Ascending aorta (tissue), 2 donors: ENCODE measurements at regions not wholly inside any gene's neighbourhood (a gene's known extent, or its start where the extent isn't known, plus 50 kb on each side); places are given as distances from the start of the nearest gene placed in this dataset.

Experiments
- DNase-seq, 2 donors: peaks; one replicate each; pipeline ENCODE4 v3.0.0-alpha.2; 2019; ENCODE audit warnings: low spot score in 2 of 2
- H3K27ac ChIP-seq, 2 donors: fragments of 200-600 bp; sonication (generic); one replicate each; pipeline ENCODE4 v1.5.1; 2016 to 2017; ENCODE audit warnings: mild to moderate bottlenecking in 1 of 2
- H3K27me3 ChIP-seq: fragments of 200-600 bp; sonication (generic); one replicate; pipeline ENCODE4 v1.5.1; 2017
- H3K36me3 ChIP-seq, 2 donors: fragments of 200-600 bp; sonication (generic); one replicate each; pipeline ENCODE4 v1.5.1; 2016
- H3K4me1 ChIP-seq, 2 donors: fragments of 200-600 bp; sonication (generic); one replicate each; pipeline ENCODE4 v1.5.1; 2016 to 2017; ENCODE audit warnings: mild to moderate bottlenecking in 1 of 2
- H3K4me3 ChIP-seq, 2 donors: fragments of 200-600 bp; sonication (generic); one replicate each; pipeline ENCODE4 v1.5.1; 2016 to 2017; ENCODE audit warnings: mild to moderate bottlenecking in 1 of 2
- H3K9me3 ChIP-seq, 2 donors: fragments of 200-600 bp; sonication (generic); one replicate each; pipeline ENCODE4 v1.5.1; 2016
- intact Hi-C: fragments of 100-400 bp; cut with DNase I; formaldehyde crosslinking; loops from one replicate; pipeline ENCODE4 v1.15.1; 2023
- TF ChIP-seq, protein P1 (sequence below), 3 experiments: fragments of 200-600 bp in 2 of 3; fragments of 450-650 bp in 1 of 3; sonication (generic) in 2 of 3; IDR thresholded peaks; one replicate each; pipeline ENCODE4 v1.5.1; 2016 to 2019; ENCODE audit warnings: antibody characterized with exemption in 3 of 3, mild to moderate bottlenecking in 1 of 3, moderate library complexity in 1 of 3

- Histone ChIP-seq H3K9me3 (no peaks in the 10 kb centered on the region), H3K27ac (no peak overlapping the region), H3K4me3 (no peak overlapping the region), H3K4me1 (no peaks in the 10 kb centered on the region), H3K36me3 (no peaks in the 10 kb centered on the region), H3K27me3 (no peaks in the 10 kb centered on the region)
- no peak for DNase-seq
- intact Hi-C loops = no loop called here
- TF ChIP-seq, protein P1, sequence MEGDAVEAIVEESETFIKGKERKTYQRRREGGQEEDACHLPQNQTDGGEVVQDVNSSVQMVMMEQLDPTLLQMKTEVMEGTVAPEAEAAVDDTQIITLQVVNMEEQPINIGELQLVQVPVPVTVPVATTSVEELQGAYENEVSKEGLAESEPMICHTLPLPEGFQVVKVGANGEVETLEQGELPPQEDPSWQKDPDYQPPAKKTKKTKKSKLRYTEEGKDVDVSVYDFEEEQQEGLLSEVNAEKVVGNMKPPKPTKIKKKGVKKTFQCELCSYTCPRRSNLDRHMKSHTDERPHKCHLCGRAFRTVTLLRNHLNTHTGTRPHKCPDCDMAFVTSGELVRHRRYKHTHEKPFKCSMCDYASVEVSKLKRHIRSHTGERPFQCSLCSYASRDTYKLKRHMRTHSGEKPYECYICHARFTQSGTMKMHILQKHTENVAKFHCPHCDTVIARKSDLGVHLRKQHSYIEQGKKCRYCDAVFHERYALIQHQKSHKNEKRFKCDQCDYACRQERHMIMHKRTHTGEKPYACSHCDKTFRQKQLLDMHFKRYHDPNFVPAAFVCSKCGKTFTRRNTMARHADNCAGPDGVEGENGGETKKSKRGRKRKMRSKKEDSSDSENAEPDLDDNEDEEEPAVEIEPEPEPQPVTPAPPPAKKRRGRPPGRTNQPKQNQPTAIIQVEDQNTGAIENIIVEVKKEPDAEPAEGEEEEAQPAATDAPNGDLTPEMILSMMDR (IDR thresholded peaks at IDR 0.05) = no peak
Observed at GRCh38 chr1:98027103-98027705, 106.4 kb upstream of the DPYD start.

DNA sequence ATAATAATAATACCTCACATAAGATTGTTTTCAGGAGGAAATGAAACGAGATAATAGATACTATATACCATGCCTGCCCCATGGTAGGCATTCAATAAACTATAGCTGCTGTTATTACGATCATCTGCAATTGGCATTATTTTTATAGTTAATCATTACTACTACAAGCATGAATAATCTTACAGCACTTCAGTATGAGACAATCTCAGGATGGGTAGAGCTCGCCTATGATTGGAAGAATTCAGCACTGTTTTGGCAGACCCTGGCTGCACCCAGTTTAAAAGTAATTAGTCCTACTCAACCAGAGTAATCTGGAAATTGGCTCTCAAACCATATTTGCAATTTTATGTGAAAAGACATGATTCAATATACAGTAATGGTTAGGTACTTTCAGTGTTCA lies 105.0 kb upstream of the DPYD start:
- H3K4me3 ChIP-seq = no peak overlapping the region
- H3K9me3 ChIP-seq = no peaks in the 10 kb centered on the region
- intact Hi-C loops = no loop called here
- no peak overlapping the region for H3K27ac ChIP-seq
- no peaks in the 10 kb centered on the region for H3K4me1 ChIP-seq
- no peak for DNase-seq
- H3K27me3 ChIP-seq = no peaks in the 10 kb centered on the region
- H3K36me3 ChIP-seq = no peaks in the 10 kb centered on the region
- TF ChIP-seq, protein P1 (IDR thresholded peaks at IDR 0.05) = no peak

DNA sequence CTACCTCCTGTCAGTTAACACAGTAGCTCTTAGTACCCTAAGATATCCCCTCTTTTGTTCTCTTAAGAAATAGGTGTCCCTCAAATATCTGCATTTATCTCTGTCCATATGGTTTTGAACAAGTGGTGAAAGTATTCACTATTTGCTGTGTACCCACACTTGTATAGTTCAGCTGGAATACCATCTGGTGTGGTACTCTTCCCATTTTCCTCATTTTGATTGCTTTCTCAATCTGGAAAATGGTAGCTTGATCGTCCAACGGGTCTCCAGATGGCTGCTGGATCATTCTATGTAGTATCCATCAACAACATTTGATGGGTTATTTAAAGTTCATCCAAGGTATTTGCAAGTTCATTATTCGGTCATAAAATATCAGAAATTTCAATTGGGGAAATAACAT lies 100.3 kb upstream of the DPYD start:
- H3K4me1 ChIP-seq = no peaks in the 10 kb centered on the region
- no peaks in the 10 kb centered on the region for H3K36me3 ChIP-seq
- TF ChIP-seq, protein P1 (IDR thresholded peaks at IDR 0.05) = no peak
- intact Hi-C loops = no loop called here
- H3K27me3 ChIP-seq = no peaks in the 10 kb centered on the region
- H3K27ac ChIP-seq = no peak overlapping the region
- no peaks in the 10 kb centered on the region for H3K9me3 ChIP-seq
- H3K4me3 ChIP-seq = no peak overlapping the region
- no peak for DNase-seq

GRCh38 chr1:98019747-98020146 lies 98.9 kb upstream of the DPYD start:
- Histone ChIP-seq H3K4me3 (no peak overlapping the region), H3K9me3 (no peaks in the 10 kb centered on the region), H3K27ac (no peak overlapping the region), H3K27me3 (no peaks in the 10 kb centered on the region), H3K36me3 (no peaks in the 10 kb centered on the region), H3K4me1 (no peaks in the 10 kb centered on the region)
- no peak for DNase-seq
- TF ChIP-seq, protein P1 (IDR thresholded peaks at IDR 0.05) = no peak
- intact Hi-C loops = no loop called here

DNA sequence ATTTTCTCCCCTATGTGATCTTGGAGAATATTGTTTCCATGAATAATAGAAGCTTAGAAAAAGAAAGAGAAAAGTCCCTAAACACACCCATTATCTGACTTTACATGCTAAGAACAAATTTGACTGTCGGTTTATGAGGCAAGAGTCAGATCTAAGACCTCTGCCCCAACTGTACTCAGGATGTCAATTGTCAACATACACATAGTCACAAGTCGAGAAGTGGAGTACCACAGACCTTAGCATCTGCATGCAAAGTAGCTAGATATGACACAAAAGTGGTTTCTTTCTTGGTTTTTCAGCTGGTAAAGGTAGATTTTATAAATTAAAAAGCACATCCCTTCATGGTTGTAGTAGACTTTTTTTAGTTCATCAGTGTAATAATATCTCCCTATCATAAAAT lies 97.2 kb upstream of the DPYD start:
- intact Hi-C loops = no loop called here
- H3K27ac ChIP-seq = no peak overlapping the region
- H3K27me3 ChIP-seq = no peaks in the 10 kb centered on the region
- no peaks in the 10 kb centered on the region for H3K9me3 ChIP-seq
- no peak for DNase-seq
- H3K4me3 ChIP-seq = no peak overlapping the region
- TF ChIP-seq, protein P1 (IDR thresholded peaks at IDR 0.05) = no peak
- H3K36me3 ChIP-seq = no peaks in the 10 kb centered on the region
- H3K4me1 ChIP-seq = no peaks in the 10 kb centered on the region

DNA sequence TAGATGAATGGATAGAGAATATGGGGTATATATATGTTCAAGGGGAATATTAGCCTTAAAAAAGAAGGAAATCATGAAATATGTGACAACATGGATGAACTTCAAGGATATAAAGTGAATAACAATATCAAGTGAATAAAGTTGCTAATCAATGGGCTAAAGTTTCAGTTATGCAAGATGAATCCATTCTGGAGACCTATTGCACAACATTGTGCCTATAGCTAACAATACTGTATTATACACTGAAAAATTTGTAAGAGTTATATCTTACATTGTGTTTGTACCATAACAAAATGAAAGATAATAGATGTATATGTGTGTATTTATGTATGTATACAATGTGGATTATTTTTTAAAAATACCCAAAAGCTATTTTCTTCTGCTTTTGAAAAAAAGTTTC lies 96.3 kb upstream of the DPYD start:
- TF ChIP-seq, protein P1 (IDR thresholded peaks at IDR 0.05) = no peak
- H3K36me3 ChIP-seq = no peaks in the 10 kb centered on the region
- intact Hi-C loops = no loop called here

More for the DNA sequence above, 96.3 kb upstream of the DPYD start:
- Histone ChIP-seq H3K9me3 (no peaks in the 10 kb centered on the region), H3K27me3 (no peaks in the 10 kb centered on the region), H3K4me1 (no peaks in the 10 kb centered on the region), H3K27ac (no peak overlapping the region), H3K4me3 (no peak overlapping the region)
- DNase-seq = no peak
